ENCODE measurements at regions not wholly inside any gene's neighbourhood (a gene's known extent, or its start where the extent isn't known, plus 50 kb on each side); places are given as distances from the start of the nearest gene placed in this dataset.
"Not testable (repeated sequence)": the region's sequence is repeated elsewhere in the genome, so short reads cannot be mapped to it uniquely, and the experiment has no call there.

DNA sequence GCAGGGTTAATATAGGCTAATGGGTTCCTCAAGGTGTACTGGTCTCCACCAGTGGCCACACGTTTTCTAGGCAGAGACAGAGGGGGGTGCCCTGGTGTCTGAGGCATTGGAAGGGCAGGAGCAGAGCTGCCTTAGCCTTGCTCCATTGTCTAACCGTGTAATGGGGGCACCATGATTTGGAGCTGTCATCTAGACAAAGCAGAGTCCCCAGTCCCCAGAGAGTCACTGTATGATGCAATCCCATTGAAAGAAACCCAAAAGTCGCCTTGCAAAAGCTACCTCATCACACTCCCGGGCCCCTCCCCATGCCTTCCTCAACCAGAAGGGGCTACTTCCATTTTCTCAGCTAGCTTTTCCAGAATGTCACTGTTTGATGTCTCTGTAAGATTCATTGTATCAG is 487.1 kb downstream of the AACS start:
- DNase-seq (no peak), ATAC-seq (ENCODE audit: poor library complexity) (no peak)
- intact Hi-C loops (cut with DNase I), result no loop called here

DNA sequence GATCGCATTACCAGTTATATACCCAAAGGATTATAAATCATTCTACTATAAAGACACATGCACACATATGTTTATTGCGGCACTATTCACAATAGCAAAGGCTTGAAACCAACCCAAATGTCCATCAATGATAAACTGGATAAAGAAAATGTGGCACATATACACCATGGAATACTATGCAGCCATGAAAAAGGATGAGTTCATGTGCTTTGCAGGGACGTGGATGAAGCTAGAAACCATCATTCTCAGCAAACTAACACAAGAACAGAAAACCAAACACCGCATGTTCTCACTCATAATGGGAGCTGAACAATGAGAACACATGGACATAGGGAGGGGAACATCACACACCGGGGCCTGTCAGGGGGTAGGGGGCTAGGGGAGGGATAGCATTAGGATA is 495.8 kb downstream of the AACS start:
- ATAC-seq (ENCODE audit: poor library complexity); intact Hi-C loops (cut with DNase I); DNase-seq: not testable (repeated sequence)

GRCh38 chr12:125564753-125565152 is 499.5 kb downstream of the AACS start:
- DNase-seq (no peak), ATAC-seq (ENCODE audit: poor library complexity) (no peak)
- intact Hi-C loops (cut with DNase I), result no loop called here

DNA sequence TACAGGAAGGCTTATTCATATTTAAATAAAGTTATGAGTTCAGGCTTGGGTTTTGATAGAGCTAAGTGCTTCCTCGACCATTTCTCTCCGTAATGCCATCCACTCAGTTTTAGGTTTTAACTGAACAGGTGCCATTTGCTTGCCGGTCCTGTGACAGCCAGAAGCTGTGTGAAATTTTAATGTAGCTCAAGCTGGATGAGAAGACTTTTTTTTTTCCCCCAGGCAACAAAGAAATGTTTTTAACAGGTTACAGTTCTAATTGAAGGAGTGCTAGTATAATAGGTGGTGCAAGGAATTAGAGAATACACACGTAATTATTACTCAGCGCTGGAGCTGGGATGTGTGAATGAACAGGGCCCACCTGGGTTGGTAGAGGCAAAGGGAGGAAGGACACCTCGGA is 502.3 kb downstream of the AACS start:
- DNase-seq (no peak), ATAC-seq (ENCODE audit: poor library complexity) (no peak)
- intact Hi-C loops (cut with DNase I), result no loop called here

- DNase-seq, result no peak
- intact Hi-C loops (cut with DNase I), result no loop called here
- no peak for ATAC-seq (ENCODE audit: poor library complexity)
These were observed 503.1 kb downstream of the AACS start for GRCh38 chr12:125568306-125568705.

DNA sequence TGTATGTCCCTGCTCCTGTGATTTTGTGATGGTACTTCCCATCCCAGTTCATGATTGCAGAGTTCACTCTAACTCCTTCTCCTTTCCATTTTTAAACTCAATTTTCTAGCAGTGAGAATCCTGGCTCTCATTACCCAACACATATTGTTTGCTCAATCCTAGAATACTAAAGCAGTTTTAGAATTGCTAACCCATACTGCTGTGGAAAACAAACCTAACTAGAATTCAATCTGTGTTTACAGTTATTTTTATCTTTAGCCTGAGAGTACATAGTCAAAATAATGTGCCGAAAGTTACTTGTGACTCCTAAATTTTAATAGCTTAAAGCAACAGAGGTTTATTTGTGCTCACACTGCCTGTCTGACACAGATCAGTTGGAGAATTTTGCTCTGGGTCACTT is 508.0 kb downstream of the AACS start:
- intact Hi-C loops (cut with DNase I), result no loop called here
- no peak for ATAC-seq (ENCODE audit: poor library complexity)
- no peak for DNase-seq

- ATAC-seq (ENCODE audit: poor library complexity) (no peak), DNase-seq (no peak)
- intact Hi-C loops (cut with DNase I), result no loop called here
These were observed 512.1 kb downstream of the AACS start for GRCh38 chr12:125577334-125577733.

DNA sequence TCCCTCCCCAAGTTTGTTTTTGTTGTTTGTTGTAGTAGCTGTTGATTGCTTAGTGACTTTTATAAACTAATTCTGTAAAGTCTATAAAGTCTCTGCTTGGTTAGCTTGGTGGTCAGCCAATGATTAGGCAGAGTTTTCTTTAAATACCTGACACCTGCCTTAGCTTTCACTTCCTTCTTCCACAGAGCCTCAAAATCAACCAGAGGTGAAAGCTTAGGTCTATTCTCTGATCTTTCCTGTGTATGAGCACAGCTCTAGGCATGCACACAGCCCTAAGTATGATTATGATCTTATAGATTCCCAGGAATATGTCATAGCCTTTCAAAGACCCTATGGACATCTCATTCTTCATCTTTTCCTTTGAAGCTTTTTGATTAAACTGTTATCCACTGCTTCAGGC is 514.7 kb downstream of the AACS start:
- intact Hi-C loops (cut with DNase I), result no loop called here
- ATAC-seq (ENCODE audit: poor library complexity), result no peak

GRCh38 chr12:125583071-125583470 is 517.8 kb downstream of the AACS start:
- intact Hi-C loops (cut with DNase I), result no loop called here
- DNase-seq (no peak), ATAC-seq (ENCODE audit: poor library complexity) (no peak)

More for the DNA sequence above, 514.7 kb downstream of the AACS start:
- no peak for DNase-seq

GRCh38 chr12:125586441-125586840 is 521.2 kb downstream of the AACS start:
- DNase-seq, result no peak
- no peak for ATAC-seq (ENCODE audit: poor library complexity)
- intact Hi-C loops (cut with DNase I), result no loop called here

DNA sequence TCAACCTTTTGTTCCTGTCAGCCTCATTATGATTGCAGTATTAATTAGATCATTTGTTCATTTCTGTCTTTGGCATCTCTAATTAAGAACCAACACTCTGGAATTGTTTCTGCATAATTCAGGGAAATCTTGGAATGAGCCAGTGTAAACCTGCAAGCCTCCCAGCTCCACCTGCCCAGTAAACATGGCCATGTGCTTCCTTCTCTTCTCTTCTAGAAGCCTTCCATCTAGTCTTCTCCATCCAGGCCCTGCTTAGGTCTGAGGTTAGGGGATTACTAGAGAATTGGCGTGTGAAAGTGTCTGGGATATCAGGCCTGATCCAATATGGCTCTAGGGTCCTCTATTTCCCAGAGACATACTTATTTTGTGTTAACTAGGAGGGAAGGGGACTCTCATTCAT is 528.0 kb downstream of the AACS start:
- DNase-seq (no peak), ATAC-seq (ENCODE audit: poor library complexity) (no peak)
- intact Hi-C loops (cut with DNase I), result no loop called here

- no peak for ATAC-seq (ENCODE audit: poor library complexity)
- intact Hi-C loops (cut with DNase I), result no loop called here
- DNase-seq, result no peak
These were observed 539.7 kb downstream of the AACS start for GRCh38 chr12:125604976-125605375.

DNA sequence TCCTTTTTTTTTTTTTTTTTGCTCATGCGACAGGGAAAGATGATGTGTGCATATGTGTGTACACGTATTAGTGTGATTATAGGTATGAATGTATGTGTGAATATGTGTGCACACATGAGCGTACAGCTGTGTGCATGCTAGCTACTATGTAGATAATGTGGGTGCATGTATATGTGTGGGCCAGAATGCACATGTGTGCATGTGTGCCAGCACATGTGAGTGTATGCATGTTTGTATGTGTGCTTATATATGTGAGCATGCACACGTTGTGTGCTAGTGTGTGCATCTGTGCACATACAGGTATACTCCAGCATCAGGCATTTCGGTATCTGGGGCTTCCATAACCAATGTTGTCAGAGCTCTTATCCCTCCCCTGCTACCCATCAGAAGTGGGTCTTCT is 541.1 kb downstream of the AACS start:
- ATAC-seq (ENCODE audit: poor library complexity), result no peak
- DNase-seq, result no peak
- intact Hi-C loops (cut with DNase I), result no loop called here

DNA sequence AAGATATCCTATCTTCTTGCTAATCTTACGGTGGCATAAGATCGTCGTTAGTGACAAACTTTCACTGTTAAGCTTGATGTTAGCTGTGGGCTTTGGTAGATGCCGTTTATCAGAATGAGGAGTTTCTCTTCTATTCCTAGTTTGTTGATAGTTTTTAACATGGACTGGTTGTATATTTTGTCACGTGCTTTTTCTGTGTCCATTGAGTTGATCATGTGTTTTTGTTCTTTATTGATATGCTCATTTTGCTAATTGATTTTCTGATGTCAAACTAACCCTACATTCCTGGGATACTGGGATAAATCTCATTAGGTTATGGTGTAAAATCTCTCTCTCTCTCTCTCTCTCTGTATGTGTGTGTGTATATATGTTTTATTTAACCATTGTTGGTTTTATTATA is 545.1 kb downstream of the AACS start:
- DNase-seq, result no peak
- intact Hi-C loops (cut with DNase I), result no loop called here
- ATAC-seq (ENCODE audit: poor library complexity), result no peak

DNA sequence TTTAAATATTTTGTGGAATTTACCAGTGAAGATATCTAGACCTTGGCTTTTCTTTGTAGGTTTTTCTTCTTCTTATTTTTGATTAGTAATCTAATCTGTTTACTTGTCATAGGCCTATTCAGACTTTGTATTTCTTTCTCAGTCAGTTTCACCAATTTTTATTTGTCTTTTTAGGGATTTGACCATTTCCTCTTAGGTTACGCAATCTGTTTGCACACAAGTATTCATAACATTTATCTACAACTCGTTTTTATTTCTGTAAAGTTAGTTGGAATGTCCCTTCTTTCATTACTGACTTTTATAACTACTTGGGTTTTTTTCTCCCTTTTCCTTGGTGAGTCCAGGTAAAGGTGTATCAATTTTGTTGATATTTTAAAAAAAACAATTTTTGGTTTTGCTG is 545.7 kb downstream of the AACS start:
- ATAC-seq (ENCODE audit: poor library complexity) (no peak), DNase-seq (no peak)
- intact Hi-C loops (cut with DNase I), result no loop called here

- ATAC-seq (ENCODE audit: poor library complexity) (no peak), DNase-seq (no peak)
- intact Hi-C loops (cut with DNase I), result no loop called here
These were observed 548.8 kb downstream of the AACS start for GRCh38 chr12:125614058-125614457.

DNA sequence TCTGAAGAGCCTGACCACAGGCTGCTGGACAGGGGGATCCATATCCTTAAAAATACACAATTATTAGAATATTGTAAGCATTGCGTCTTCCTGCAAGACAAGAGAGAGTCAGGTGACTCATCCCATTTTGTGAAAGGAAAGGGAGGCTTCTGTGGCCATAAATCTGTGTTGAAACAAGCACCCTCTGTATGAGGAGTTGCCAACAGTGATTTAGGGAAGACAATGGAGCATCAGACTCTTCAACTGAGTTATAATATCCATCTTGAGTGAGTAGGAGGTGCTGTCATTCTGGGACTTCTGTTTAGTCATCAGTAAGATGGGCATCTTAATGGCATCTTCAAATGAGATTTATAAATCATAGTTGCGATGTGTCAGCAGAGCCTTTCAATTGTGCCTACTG is 554.5 kb downstream of the AACS start:
- intact Hi-C loops (cut with DNase I), result no loop called here
- ATAC-seq (ENCODE audit: poor library complexity), result no peak

GRCh38 chr12:125633686-125634085 is 568.5 kb downstream of the AACS start:
- intact Hi-C loops (cut with DNase I), result no loop called here
- ATAC-seq (ENCODE audit: poor library complexity) (no peak), DNase-seq (no peak)

More for the DNA sequence above, 554.5 kb downstream of the AACS start:
- DNase-seq, result no peak

DNA sequence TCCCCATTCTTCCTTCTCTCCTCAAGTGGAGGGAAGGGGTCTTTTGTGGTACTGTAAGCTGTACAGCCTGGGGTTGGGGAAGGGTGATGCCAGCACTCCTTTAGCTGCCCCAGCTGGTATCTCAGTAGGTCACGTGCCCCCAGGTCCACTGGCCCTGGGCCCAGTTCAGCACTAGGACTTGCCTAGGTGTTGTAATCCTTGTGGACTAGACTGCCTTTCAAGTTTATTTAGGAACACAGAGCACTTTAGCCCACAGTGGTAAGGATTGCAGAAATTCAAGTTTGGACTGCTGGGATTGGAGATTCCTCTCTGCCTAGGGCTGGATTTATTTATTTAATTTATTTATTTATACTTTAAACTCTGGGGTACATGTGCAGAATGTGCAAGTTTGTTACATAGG is 569.6 kb downstream of the AACS start:
- no peak for ATAC-seq (ENCODE audit: poor library complexity)
- intact Hi-C loops (cut with DNase I), result no loop called here

GRCh38 chr12:125639826-125640225 is 574.6 kb downstream of the AACS start:
- no peak for DNase-seq
- intact Hi-C loops (cut with DNase I), result no loop called here
- ATAC-seq (ENCODE audit: poor library complexity), result no peak

More for the DNA sequence above, 569.6 kb downstream of the AACS start:
- DNase-seq, result no peak

GRCh38 chr12:125643055-125643454 is 577.8 kb downstream of the AACS start:
- ATAC-seq (ENCODE audit: poor library complexity), result no peak
- intact Hi-C loops (cut with DNase I), result no loop called here

DNA sequence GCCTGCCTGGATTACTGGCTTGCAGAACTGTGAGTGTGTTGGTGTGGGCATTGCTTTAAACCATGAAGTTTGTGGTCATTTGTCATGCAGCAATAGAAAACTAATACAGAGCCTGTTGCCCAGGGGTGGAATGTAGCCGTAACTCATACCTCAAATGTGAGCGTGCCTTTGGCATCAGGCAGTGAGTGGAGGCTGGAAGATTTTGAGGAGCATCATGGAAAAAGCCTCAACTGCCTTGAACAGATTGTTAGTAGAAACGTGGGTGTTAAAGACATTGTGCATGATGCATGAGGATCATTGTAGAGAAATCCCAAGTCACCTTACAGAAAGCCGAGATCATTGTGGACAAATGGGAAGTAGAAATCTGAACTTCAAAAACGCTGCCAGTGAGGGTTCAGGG is 580.5 kb downstream of the AACS start:
- ATAC-seq (ENCODE audit: poor library complexity) (no peak), DNase-seq (no peak)
- intact Hi-C loops (cut with DNase I), result no loop called here

More at GRCh38 chr12:125643055-125643454, 577.8 kb downstream of the AACS start:
- DNase-seq, result no peak

Measured in Right ventricle myocardium superior (tissue), 1 donor.